H1 (cell line): ENCODE measurements at regions not wholly inside any gene's neighbourhood (a gene's known extent, or its start where the extent isn't known, plus 50 kb on each side); places are given as distances from the start of the nearest gene placed in this dataset.

Source experiments
- CTCF ChIA-PET: fragments of 300-600 bp; sonication (Branson Sonifier 250); formaldehyde crosslinking; loops from one replicate; lab custom pipeline; 2021; ENCODE audit not compliant: partially characterized antibody; lab: Charles Lee
- POLR2A ChIA-PET: fragments of 300-600 bp; sonication (Branson Sonifier 250); formaldehyde crosslinking; loops from one replicate; lab custom pipeline; 2021; ENCODE audit warnings: inconsistent platforms; ENCODE audit not compliant: partially characterized antibody; lab: Charles Lee
- DNase-seq, 2 experiments: peaks; one replicate each; pipeline versions ENCODE4 v3.0.0 to v3.0.0-alpha.2; 2010 to 2022; ENCODE audit warnings: low spot score in 2 of 2, low read depth in 1 of 2, mixed read lengths in 1 of 2
- FAIRE-seq: peaks from 2 replicates; lab custom pipeline; 2011; peaks lifted over from hg19 to GRCh38; lab: Jason Lieb, UNC
- H2AFZ ChIP-seq: 2 replicates; pipeline ENCODE4 v1.8.1; 2012; ENCODE audit warnings: low read length, inconsistent platforms
- H2AK5ac ChIP-seq: 2 replicates; pipeline ENCODE4 v1.6.1; 2013; ENCODE audit warnings: low read depth, low read length
- H2BK120ac ChIP-seq: replicated peaks from 2 replicates; pipeline ENCODE3; 2013; ENCODE audit warnings: low read depth, low read length, inconsistent platforms
- H2BK12ac ChIP-seq: 2 replicates; pipeline ENCODE4 v1.6.1; 2013; ENCODE audit warnings: low read depth, low read length
- H2BK15ac ChIP-seq: 2 replicates; pipeline ENCODE4 v1.6.1; 2013; ENCODE audit warnings: low read length
- H2BK20ac ChIP-seq: 2 replicates; pipeline ENCODE4 v1.6.1; 2013; ENCODE audit warnings: low read length
- H2BK5ac ChIP-seq: 2 replicates; pipeline ENCODE4 v1.6.1; 2013; ENCODE audit warnings: low read depth, low read length
- H3K14ac ChIP-seq: 2 replicates; pipeline ENCODE4 v1.6.1; 2013; ENCODE audit warnings: inconsistent platforms; ENCODE audit not compliant: insufficient read length
- H3K18ac ChIP-seq: 2 replicates; pipeline ENCODE4 v1.6.1; 2013; ENCODE audit warnings: low read length; ENCODE audit errors: extremely low read depth
- H3K23ac ChIP-seq: 2 replicates; pipeline ENCODE4 v1.6.1; 2013; ENCODE audit warnings: inconsistent platforms; ENCODE audit not compliant: insufficient read length
- H3K23me2 ChIP-seq: 2 replicates; pipeline ENCODE4 v1.6.1; 2013; ENCODE audit warnings: low read depth, low read length
- H3K27ac ChIP-seq: 2 replicates; pipeline ENCODE4 v1.6.1; 2011; ENCODE audit warnings: low read depth, low read length, inconsistent platforms
- H3K27me3 ChIP-seq, 4 experiments: replicated peaks in 1 of 4; 1 replicate in 1 of 4; 2 replicates in 3 of 4; pipeline versions ENCODE4 v1.6.1 to v1.8.1; 2011 to 2013; ENCODE audit warnings: low read length in 3 of 4, mild to moderate bottlenecking in 3 of 4, inconsistent platforms in 2 of 4, mixed read lengths in 2 of 4, moderate library complexity in 1 of 4; ENCODE audit not compliant: control insufficient read depth in 3 of 4, insufficient read depth in 3 of 4; ENCODE audit errors: extremely low read depth in 1 of 4
- H3K36me3 ChIP-seq, 4 experiments: 2 replicates each; pipeline versions ENCODE4 v1.6.1 to v1.8.1; 2011 to 2013; ENCODE audit warnings: mild to moderate bottlenecking in 4 of 4, low read length in 3 of 4, moderate library complexity in 2 of 4, control low read depth in 1 of 4, inconsistent platforms in 1 of 4; ENCODE audit not compliant: insufficient read depth in 4 of 4, control insufficient read depth in 2 of 4
- H3K4ac ChIP-seq: replicated peaks from 2 replicates; pipeline ENCODE3; 2013; ENCODE audit warnings: low read length, low read depth, mixed read lengths, inconsistent platforms; ENCODE audit not compliant: insufficient read length
- H3K4me1 ChIP-seq, 4 experiments: replicated peaks in 1 of 4; 1 replicate in 1 of 4; 2 replicates in 3 of 4; pipeline versions ENCODE4 v1.6.1 to v1.8.1; 2011 to 2013; ENCODE audit warnings: low read length in 3 of 4, inconsistent platforms in 2 of 4, mixed read lengths in 1 of 4; ENCODE audit not compliant: insufficient read depth in 4 of 4, control insufficient read depth in 3 of 4
- H3K4me2 ChIP-seq, 2 experiments: 2 replicates each; pipeline versions ENCODE4 v1.6.1 to v1.8.1; 2011 to 2013; ENCODE audit warnings: low read depth in 2 of 2, low read length in 2 of 2, control low read depth in 1 of 2, inconsistent platforms in 1 of 2, mild to moderate bottlenecking in 1 of 2; ENCODE audit not compliant: insufficient read depth in 1 of 2
- H3K4me3 ChIP-seq, 4 experiments: fragments of 200-600, 300-600 bp in 1 of 4; sonication (generic), shearing (Covaris generic), sonication (Bioruptor Twin) in 1 of 4; 2 replicates each; pipeline versions ENCODE4 v1.5.1 to v1.8.1; 2011 to 2016; ENCODE audit warnings: low read length in 4 of 4, low read depth in 3 of 4, control low read depth in 2 of 4, inconsistent platforms in 2 of 4, mild to moderate bottlenecking in 2 of 4, mixed read lengths in 1 of 4, moderate library complexity in 1 of 4; ENCODE audit not compliant: insufficient read depth in 2 of 4; ENCODE audit errors: extremely low read depth in 1 of 4
- H3K56ac ChIP-seq: replicated peaks from 2 replicates; pipeline ENCODE3; 2013; ENCODE audit warnings: low read depth, mild to moderate bottlenecking, mixed read lengths, low read length, inconsistent platforms; ENCODE audit not compliant: insufficient read length
- H3K79me1 ChIP-seq: 2 replicates; pipeline ENCODE4 v1.6.1; 2013; ENCODE audit warnings: low read depth, low read length, control low read depth
- H3K79me2 ChIP-seq, 2 experiments: 2 replicates each; pipeline versions ENCODE4 v1.6.1 to v1.8.1; 2012 to 2013; ENCODE audit warnings: low read length in 2 of 2, mild to moderate bottlenecking in 2 of 2, inconsistent platforms in 1 of 2; ENCODE audit not compliant: insufficient read depth in 2 of 2, control insufficient read depth in 1 of 2
- H3K9ac ChIP-seq, 4 experiments: replicated peaks in 1 of 4; 1 replicate in 1 of 4; 2 replicates in 3 of 4; pipeline versions ENCODE4 v1.6.1 to v1.8.1; 2011 to 2013; ENCODE audit warnings: low read depth in 3 of 4, low read length in 3 of 4, control low read depth in 2 of 4, mild to moderate bottlenecking in 2 of 4, moderate library complexity in 2 of 4, inconsistent platforms in 1 of 4; ENCODE audit errors: extremely low read depth in 1 of 4
- H3K9me3 ChIP-seq, 2 experiments: 2 replicates each; pipeline versions ENCODE4 v1.6.1 to v1.8.1; 2012 to 2013; ENCODE audit warnings: mild to moderate bottlenecking in 2 of 2, moderate library complexity in 2 of 2, control low read depth in 1 of 2, inconsistent platforms in 1 of 2, low read depth in 1 of 2, low read length in 1 of 2, mixed read lengths in 1 of 2; ENCODE audit not compliant: insufficient read depth in 2 of 2
- H4K20me1 ChIP-seq, 2 experiments: replicated peaks in 1 of 2; 2 replicates each; pipeline versions ENCODE3 to v1.8.1; 2011 to 2013; ENCODE audit warnings: inconsistent platforms in 2 of 2, low read length in 2 of 2, mild to moderate bottlenecking in 1 of 2; ENCODE audit not compliant: insufficient read depth in 2 of 2, control insufficient read depth in 1 of 2
- H4K5ac ChIP-seq: 2 replicates; pipeline ENCODE4 v1.6.1; 2013; ENCODE audit warnings: low read length, low read depth, mixed read lengths, inconsistent platforms; ENCODE audit not compliant: insufficient read length
- H4K8ac ChIP-seq: 2 replicates; pipeline ENCODE4 v1.8.0; 2013; ENCODE audit warnings: mild to moderate bottlenecking, moderate library complexity, low read length, inconsistent platforms; ENCODE audit not compliant: insufficient read depth; ENCODE audit errors: extremely low read depth
- H4K91ac ChIP-seq: replicated peaks from 2 replicates; pipeline ENCODE3; 2013; ENCODE audit warnings: low read length, mixed read lengths, inconsistent platforms; ENCODE audit not compliant: insufficient read length
- CBX5 ChIP-seq: fragments of 300-800, 300-1000 bp; sonication (generic); IDR thresholded peaks from 2 replicates; pipeline ENCODE4 v1.7.1; 2016; ENCODE audit warnings: antibody characterized with exemption, low read length, low read depth
- CHD2 ChIP-seq: IDR thresholded peaks from 2 replicates; pipeline ENCODE4 v1.6.1; 2012; ENCODE audit warnings: low read length, improper control_type of control experiment
- CREB1 ChIP-seq: IDR thresholded peaks from 2 replicates; pipeline ENCODE4 v1.6.1; 2012; ENCODE audit warnings: inconsistent platforms
- JUND ChIP-seq: IDR thresholded peaks from 2 replicates; pipeline ENCODE4 v1.6.1; 2011; ENCODE audit warnings: mild to moderate bottlenecking, improper control_type of control experiment, low read length
- MAFK ChIP-seq: IDR thresholded peaks from 2 replicates; pipeline ENCODE4 v1.6.1; 2012; ENCODE audit warnings: low read depth, mild to moderate bottlenecking, improper control_type of control experiment, low read length
- RBBP5 ChIP-seq: IDR thresholded peaks from 2 replicates; pipeline ENCODE4 v1.7.1; 2012; ENCODE audit warnings: low read depth, mild to moderate bottlenecking, inconsistent platforms, low read length, moderate library complexity, borderline replicate concordance
- RXRA ChIP-seq: IDR thresholded peaks from 2 replicates; pipeline ENCODE4 v1.6.1; 2011; ENCODE audit warnings: low read depth, mild to moderate bottlenecking, low read length, moderate library complexity; ENCODE audit not compliant: insufficient read depth
- SIN3A ChIP-seq, 2 experiments: IDR thresholded peaks in 1 of 2; conservative IDR thresholded peaks in 1 of 2; 2 replicates each; pipeline ENCODE4 v1.6.1; 2011 to 2012; ENCODE audit warnings: low read length in 2 of 2, improper control_type of control experiment in 1 of 2, low read depth in 1 of 2, mild to moderate bottlenecking in 1 of 2
- SIRT6 ChIP-seq: IDR thresholded peaks from one replicate; pipeline ENCODE4 v1.7.1; 2012; ENCODE audit warnings: low read length, inconsistent platforms
- SUZ12 ChIP-seq: fragments of 200-600 bp; sonication (generic); IDR thresholded peaks from 2 replicates; pipeline ENCODE4 v1.6.1; 2012; ENCODE audit warnings: mild to moderate bottlenecking, inconsistent platforms, low read length, moderate library complexity, mixed read lengths
- ZNF274 ChIP-seq: IDR thresholded peaks from 2 replicates; pipeline ENCODE4 v1.7.0; 2012; ENCODE audit warnings: low read length, borderline replicate concordance; ENCODE audit errors: extremely low read depth
- WGBS, 2 experiments: shearing (Covaris generic) in 1 of 2; methylation state at CpG; one replicate each; pipeline versions ENCODE4 v1.1.6 to v1.1.7; 2013 to 2015; ENCODE audit warnings: low lambda C conversion rate in 2 of 2, mixed read lengths in 2 of 2, inconsistent platforms in 1 of 2, low coverage in 1 of 2, missing lambda C conversion rate in 1 of 2; ENCODE audit not compliant: insufficient replicate concordance in 2 of 2, insufficient coverage in 1 of 2, insufficient read length in 1 of 2; ENCODE audit errors: extremely low coverage in 1 of 2, missing lambda C conversion rate in 1 of 2; 5-methylcytosine and 5-hydroxymethylcytosine counted together
- TF ChIP-seq, protein P1 (sequence below): IDR thresholded peaks from 2 replicates; pipeline ENCODE4 v1.6.1; 2012; ENCODE audit warnings: inconsistent platforms
- TF ChIP-seq, protein P2 (sequence below): IDR thresholded peaks from 2 replicates; pipeline ENCODE4 v1.6.1; 2012; ENCODE audit warnings: inconsistent platforms

DNA sequence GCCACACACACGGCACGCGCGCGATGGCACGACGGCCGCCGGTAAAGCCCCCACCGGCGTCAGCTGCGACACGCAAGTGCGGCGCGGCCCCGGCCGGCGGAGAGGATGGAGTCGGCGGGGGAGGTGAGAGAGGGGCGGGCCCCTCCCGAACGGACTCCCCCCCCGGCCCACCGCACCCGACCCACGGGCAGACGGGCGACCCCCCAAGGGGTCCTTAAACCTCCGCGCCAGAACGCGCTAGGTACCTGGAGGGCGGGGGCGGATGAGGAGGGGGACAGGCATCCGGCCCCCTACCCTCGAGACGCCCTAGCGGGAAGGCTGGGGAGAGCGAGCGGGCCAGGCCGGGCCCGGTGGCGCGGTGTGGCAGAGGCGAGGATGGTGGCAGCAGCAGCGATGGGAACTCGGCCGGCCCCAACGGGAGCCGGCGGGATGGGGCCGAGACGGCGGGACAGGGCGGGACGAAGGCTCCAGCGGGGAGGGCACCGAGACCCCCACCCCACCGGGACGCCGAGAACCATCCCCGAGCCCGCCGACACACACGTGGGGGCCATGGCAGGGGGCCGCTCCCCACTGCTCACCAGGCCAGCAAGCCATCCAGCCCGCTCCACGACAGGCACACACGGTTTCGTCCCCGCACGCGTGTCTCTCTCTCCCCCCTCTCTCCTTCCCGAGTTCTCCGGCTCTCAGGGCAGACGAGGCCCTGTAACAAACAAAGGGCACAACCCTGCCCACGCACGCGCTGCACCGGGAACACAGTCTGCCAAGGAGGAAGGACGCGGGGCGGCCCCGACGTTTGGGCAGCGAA, 1515.4 kb upstream of the DEFB115 start:
- Histone ChIP-seq H2BK12ac (no peak overlapping the region), H3K14ac (no peak overlapping the region), H2BK5ac (no peak overlapping the region), H2AK5ac (no peak overlapping the region), H3K9me3 (peaks cover 21 to 71% of the 10 kb centered on the region in 2 experiments; a peak in 3 of 4 replicates), H3K56ac (no peak overlapping the region), H3K4me1 (no peaks in the 10 kb centered on the region), H3K23ac (no peak overlapping the region), H3K9ac (no peak overlapping the region), H3K27me3 (no peaks in the 10 kb centered on the region), H2AFZ (no peak overlapping the region), H3K79me2 (no peaks in the 10 kb centered on the region), H3K4me2 (no peak overlapping the region), H4K8ac (no peak overlapping the region), H2BK20ac (no peak overlapping the region), H2BK15ac (no peak overlapping the region), H4K20me1 (no peaks in the 10 kb centered on the region), H3K36me3 (no peaks in the 10 kb centered on the region; a peak in 1 of 8 replicates), H4K5ac (no peak overlapping the region), H3K27ac (no peak overlapping the region), H3K4ac (no peak overlapping the region), H4K91ac (no peak overlapping the region), H3K4me3 (no peak overlapping the region), H2BK120ac (no peak overlapping the region), H3K79me1 (no peaks in the 10 kb centered on the region), H3K18ac (no peak overlapping the region), H3K23me2 (no peaks in the 10 kb centered on the region)
- ChIA-PET POLR2A (no interaction called here), CTCF (no interaction called here)
- FAIRE-seq (no peak), DNase-seq (no peak)
- WGBS, 2 experiments, result 95% methylated on average over 12 of the region's 88 CpGs; no CpG with 5 or more reads in 1 of the 2 experiments
- TF ChIP-seq ZNF274 (no peak), JUND (no peak), MAFK (no peak), RXRA (no peak), SIN3A (conservative IDR thresholded peaks at IDR 0.05 in 1 of 2, IDR thresholded peaks at IDR 0.05 in 1 of 2; ENCODE audit: low read depth in 1 of 2, low read length in 2 of 2) (no peak), SUZ12 (no peak), CHD2 (no peak), RBBP5 (no peak), CREB1 (no peak), CBX5 (no peak), SIRT6 (no peak)
- TF ChIP-seq, protein P1, sequence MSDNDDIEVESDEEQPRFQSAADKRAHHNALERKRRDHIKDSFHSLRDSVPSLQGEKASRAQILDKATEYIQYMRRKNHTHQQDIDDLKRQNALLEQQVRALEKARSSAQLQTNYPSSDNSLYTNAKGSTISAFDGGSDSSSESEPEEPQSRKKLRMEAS, result no peak
- TF ChIP-seq, protein P2, sequence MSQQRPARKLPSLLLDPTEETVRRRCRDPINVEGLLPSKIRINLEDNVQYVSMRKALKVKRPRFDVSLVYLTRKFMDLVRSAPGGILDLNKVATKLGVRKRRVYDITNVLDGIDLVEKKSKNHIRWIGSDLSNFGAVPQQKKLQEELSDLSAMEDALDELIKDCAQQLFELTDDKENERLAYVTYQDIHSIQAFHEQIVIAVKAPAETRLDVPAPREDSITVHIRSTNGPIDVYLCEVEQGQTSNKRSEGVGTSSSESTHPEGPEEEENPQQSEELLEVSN, result no peak
